Fibroblast of villous mesenchyme (primary cell): ENCODE measurements at regions not wholly inside any gene's neighbourhood (a gene's known extent, or its start where the extent isn't known, plus 50 kb on each side); places are given as distances from the start of the nearest gene placed in this dataset.
A peak's percentile ranks its signal among the peaks of the same experiment; 100 is the strongest.
"Not testable (repeated sequence)": the region's sequence is repeated elsewhere in the genome, so short reads cannot be mapped to it uniquely, and the experiment has no call there.

Experiments used
- DNase-seq: peaks from one replicate; pipeline ENCODE4 v3.0.0-alpha.2; 2010; ENCODE audit warnings: low read depth
- H3K4me3 ChIP-seq: 2 replicates; pipeline ENCODE4 v1.5.1; 2011; ENCODE audit warnings: low read depth, mild to moderate bottlenecking, low read length
- CTCF ChIP-seq: IDR thresholded peaks from 2 replicates; pipeline ENCODE4 v1.5.1; 2012; ENCODE audit warnings: low read depth, mild to moderate bottlenecking, low read length; ENCODE audit not compliant: insufficient read depth

- no peak for TF ChIP-seq CTCF
- DNase-seq = no peak
- H3K4me3 ChIP-seq = no peak overlapping the region
Observed at GRCh38 chr6:62819640-62820039, 391.6 kb upstream of the FKBP1C start.

GRCh38 chr6:62808565-62809293, 402.5 kb upstream of the FKBP1C start:
- no peak for TF ChIP-seq CTCF
- no peak overlapping the region for H3K4me3 ChIP-seq
- no peak for DNase-seq

GRCh38 chr6:62805431-62805830, 405.8 kb upstream of the FKBP1C start:
- no peak overlapping the region for H3K4me3 ChIP-seq
- TF ChIP-seq CTCF = no peak
- no peak for DNase-seq

- no peak for DNase-seq
- H3K4me3 ChIP-seq = no peak overlapping the region
- TF ChIP-seq CTCF = no peak
Observed at GRCh38 chr6:62803094-62803493, 408.2 kb upstream of the FKBP1C start.

DNA sequence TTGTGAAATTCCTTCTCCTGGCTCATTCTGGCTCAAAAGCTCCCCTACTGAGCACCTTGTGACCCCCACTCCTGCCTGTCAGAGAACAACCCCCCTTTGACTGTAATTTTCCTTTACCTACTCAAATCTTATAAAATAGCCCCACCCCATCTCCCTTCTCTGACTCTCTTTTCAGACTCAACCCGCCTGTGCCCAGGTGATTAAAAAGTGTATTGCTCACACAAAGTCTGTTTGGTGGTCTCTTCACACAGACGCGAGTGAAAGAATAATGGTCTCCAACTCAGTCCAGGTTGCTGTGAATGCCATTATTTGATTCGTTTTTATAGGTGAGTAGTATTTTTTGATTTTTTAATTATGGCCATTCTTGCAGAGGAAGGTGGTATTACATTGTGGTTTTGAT, 414.1 kb upstream of the FKBP1C start:
- no peak overlapping the region for H3K4me3 ChIP-seq
- DNase-seq = no peak
- no peak for TF ChIP-seq CTCF

DNA sequence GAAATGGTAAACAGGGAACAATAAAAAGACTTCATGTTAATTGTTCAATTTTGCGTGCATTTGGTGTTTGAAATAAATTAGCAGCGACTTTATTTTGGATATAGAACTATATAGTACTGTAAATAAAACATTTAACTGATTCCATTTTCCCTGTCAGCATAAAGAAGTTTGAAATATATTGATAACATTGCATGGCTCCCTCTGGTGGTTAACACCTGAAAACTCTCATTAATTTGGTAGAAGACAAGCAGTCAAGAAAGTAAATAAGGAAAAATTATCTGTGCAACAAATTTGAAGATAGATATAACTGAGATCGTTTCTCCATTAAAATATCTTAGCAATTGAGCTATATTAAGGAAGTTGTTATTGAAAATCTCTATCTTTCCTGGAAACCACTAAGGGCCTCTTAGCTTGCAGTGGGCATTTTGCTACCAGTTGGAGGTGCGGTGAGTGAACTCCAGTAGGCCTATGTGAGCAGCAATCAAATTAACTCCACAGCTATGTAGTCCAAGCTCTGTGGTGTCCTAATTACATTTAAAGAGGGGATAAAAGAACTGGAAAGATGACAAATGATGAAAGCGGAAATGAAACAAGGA, 435.7 kb upstream of the FKBP1C start:
- peak; percentile 0 for DNase-seq
- no peak overlapping the region for H3K4me3 ChIP-seq
- peak; percentile 28 for TF ChIP-seq CTCF

DNA sequence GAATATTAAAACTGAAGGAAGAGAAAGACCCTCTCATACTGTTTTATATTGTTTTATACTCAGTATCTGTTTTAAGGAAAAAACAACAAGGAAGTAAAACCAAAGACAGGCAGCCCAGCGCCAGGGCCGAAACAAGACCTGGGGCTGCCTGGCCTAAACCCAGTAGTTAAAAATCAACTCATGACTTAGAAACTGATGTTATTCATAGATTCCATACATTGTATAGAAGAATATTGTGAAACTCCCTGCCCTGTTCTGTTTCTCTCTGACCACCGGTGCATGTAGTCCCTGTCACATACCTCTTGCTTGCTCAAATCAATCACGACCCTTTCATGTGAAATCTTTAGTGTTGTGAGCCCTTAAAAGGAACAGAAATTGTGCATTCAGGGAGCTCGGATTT, 445.1 kb upstream of the FKBP1C start:
- not testable (repeated sequence) for DNase-seq, H3K4me3 ChIP-seq
